NOMO-1 treated with dmso at 0.1 percent for 144 hours (cell line): ENCODE measurements at regions not wholly inside any gene's neighbourhood (a gene's known extent, or its start where the extent isn't known, plus 50 kb on each side); places are given as distances from the start of the nearest gene placed in this dataset.

Source experiments
- DNase-seq: peaks from one replicate; lab custom pipeline; 2025; ENCODE audit not compliant: unreplicated experiment; lab: John Stamatoyannopoulos, UW

DNA sequence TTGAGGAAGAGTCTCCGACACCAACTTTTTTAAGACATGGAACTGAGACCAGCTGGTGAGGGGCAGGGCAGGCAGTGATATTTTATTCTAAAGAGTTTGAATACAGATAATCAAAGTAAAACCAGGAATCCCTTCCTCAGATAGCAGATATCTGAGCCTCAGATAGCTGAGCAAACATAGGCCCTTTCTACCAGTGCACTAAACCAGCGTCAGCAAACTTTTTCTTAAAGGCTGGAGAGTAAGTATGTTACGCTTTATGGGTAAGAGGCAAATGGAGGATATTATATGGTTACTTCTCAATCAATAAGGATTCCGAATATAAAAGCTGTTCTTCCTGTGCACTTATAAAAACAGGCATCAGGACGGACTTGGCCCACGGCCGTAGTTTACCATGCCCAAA is 73.9 kb downstream of the WNT5A start:
- DNase-seq: no peak

DNA sequence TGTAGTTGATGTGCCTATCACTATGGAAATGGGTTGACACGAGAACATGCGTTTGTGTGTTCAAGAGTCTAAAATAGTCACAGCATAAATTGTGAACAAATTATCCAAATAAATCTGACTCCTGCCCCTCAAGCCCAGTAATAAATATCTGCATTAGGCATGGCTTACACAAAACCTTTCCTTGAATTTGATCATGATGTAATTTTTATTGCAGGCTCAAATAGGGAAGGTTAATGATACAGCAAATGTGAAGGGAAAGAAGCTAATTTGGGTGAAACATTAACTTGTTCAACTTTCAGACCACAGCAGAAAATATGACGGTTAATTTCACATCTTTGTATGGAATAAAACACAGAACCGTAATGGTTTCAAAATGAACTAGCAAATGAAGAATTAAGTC is 74.6 kb downstream of the WNT5A start:
- DNase-seq: no peak

DNA sequence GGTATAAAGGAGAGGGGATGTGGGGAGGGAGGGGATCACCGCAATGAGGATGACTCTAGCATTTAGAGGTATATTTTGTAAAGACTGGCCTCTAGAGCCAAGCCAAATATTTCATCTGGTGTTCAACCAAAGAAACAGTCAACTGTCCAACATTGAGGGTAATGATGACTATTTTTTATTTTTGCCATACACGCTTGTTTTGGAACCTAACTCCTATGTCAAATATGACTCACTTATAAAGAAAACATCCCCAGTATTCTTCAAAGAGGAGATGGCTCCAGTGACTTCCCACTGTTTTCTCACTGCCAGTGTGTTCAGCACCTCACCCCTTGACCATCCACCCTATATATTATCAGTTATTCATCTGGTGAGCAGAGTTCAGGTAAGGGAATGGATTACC is 77.3 kb downstream of the WNT5A start:
- no peak for DNase-seq

DNA sequence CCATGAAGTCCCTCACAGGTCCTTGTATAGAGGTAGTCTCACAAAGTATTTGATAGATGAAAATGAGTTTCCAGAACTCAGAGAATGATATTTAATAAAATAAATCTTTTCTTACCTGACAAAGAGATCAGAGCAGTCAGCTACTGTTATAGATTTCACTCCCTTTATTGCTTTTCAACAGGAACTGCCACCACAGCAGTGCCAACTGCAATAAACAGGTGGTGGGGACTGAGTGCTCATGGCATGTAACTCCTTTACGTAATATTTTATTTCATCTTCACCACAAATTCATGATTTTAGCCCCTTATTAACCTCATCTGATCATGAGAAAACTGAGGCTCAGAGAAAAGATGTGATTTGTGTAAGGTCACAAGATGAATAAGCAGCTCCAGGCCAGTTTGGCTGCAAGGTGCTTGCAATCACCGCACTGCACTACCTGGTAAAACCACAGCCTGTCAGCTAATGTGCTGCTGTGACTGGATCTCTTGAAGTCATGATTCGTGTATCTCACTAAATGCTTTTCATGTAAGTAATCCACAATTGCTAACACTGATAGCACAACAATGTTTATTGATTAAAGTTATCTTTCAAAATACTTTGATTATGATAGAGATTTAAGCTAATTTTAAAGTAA is 78.8 kb downstream of the WNT5A start:
- DNase-seq: no peak

DNA sequence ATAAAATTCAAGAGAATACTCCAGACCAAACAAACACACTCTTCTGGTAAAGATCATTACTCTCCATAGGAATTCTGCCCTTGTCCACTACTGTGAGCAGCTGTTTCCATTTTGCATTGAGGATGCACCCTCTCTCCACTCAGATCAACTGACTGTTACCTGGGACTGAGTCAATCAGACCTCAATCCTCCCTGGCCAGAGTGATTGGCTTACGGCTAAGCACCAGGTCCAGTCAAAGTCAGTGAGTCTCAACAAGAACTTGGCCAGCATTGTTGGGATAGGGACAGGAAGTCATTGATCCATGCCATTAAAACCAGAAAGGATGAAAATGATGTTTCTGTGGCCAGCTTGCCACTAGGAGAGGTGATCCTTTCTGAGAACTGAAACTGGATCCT is 79.7 kb downstream of the WNT5A start:
- no peak for DNase-seq

DNA sequence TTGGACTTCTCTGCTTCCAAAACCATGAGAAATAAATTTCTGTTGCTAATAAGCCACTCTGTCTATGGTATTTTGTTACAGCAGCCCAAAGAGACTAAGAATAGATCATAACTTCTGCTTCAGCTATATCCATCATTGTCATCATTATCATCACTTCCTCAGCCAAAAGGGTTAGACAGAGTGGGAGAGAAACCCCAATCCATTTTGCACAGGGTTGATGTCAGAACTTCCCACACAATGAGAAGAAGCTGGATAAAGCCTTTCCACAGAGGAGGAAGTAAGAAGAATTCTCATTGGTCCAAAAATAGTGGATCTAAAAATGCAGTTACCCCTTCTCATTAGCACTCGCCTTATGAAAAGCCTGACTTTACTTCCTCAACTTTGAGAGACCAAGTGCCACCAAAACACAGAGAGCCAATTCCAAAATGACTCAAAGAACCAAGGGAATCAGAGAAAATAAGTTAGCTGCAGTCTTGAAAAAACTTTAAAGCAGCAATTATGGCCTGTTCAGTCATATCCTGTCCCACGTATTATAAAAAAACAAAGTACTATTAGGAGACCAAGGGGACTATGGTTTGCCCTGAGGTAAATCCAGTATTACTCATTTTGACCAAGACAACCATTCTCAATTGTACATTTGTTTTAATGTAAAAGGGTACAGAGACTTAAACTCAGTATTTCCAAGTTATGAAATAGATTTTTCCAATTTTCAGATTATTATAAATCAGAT is 80.2 kb downstream of the WNT5A start:
- DNase-seq: no peak

DNA sequence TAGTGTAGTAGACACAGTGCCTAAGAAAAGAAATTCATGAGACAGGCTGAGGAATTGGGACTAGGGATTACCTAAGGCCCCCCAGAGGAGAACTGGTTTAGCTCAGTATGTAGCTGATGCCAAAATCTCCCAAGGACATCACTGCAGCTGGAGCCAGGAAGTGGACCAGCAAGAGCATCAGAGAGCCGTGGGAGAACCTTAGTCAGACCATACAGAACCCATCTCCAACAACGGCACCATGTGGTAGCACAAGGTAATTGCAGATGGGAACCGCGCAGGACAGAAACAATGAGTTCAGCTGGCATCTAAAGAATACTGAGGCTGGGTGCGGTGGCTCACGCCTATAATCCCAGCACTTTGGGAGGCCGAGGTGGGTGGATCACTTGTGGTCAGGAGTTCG is 81.7 kb downstream of the WNT5A start:
- DNase-seq: no peak

DNA sequence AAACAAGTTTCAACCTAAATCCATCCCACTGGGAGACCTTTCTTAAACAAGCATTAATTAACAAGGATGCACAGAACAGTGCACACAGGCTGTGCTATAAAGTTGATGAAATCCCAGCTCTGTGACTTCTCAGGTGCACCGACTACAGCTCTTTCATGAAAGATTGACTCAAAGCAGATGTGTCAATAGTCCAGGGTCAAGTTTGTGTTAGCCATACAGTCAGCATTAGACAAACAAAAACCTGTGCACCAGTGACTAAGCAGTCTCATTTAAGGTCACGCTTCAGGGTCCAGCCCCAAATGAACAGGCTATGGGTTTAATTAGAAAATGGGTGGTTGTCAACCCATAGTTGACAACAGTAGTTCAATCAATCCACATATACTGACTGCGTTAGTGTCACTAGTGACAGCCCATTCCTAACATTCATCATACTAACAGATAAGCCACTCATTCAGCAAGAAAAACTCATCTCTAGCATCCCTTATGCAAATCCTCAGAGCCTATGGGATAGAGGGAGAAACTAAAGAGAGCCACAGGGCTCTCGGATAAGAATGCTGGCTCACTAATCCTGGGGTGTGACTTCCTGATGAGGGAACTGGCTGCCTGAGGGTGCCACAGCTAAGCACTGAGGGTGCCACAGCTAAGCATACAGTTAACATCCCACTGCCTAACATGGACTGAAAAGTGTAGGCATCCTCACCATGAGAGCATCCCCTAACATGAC is 84.1 kb downstream of the WNT5A start:
- DNase-seq: no peak

DNA sequence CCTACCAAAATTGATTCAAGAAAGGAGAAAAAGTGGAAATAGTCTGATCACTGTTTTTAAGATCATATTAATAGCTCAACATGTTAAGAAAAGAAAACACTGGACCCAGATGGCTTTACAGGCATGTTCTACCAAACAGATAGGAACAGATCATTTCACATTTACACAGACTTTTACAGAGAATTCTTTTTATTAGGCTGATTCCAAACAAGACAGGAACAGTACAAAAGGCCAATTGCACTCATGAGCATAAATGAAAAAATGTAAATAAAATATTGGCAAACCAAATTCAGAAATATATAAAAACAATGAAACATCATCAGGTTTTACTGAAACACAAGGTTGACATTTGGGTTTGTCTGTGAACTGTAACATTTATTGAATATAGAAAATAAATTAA is 106.5 kb downstream of the WNT5A start:
- no peak for DNase-seq

DNA sequence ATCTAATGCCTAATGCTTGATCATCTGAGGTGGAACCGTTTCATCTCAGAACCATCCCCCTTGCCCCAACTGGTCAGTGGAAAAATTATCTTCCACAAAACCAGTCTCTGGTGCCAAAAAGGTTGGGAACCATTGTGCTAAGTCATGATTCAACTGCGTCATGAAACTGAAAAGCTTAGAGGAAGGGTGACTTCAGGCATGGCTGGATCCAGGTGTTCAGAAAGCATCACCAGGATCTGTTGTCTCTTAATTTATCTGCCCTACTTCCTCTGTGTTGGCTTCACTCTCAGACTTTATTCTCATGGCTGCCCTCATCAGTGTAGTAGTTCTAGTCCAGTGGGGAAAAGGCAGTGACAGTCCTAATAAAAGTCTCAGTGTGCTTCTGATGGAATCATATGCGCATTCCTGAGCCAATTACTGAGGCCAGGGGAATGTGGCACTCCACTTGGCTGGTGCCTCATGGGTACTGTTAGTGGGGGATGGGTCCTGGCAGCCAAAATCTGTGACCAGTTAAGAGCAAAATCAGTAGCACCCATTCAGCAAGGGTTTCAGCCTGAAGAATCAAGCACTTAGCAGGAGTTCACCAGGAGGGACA is 110.3 kb downstream of the WNT5A start:
- DNase-seq: no peak

DNA sequence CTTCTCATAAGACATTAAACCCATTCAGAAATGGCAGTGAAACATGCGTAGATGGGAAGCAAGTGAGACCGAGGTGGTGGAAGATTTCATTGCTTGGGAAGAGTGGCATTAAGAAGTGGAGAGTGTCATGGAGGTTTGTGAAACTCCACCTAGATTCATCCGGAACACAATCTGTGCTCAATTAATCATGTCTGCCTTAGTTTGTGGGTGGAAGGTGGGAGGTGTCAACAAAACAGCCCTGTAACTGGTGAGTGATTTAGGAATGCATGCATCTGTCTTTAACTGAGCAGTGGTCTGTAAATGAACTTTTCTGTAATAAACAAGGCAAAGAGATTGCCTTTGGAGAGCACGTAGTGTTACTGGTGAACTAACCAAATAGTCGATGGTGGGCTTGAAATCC is 113.7 kb downstream of the WNT5A start:
- no peak for DNase-seq

DNA sequence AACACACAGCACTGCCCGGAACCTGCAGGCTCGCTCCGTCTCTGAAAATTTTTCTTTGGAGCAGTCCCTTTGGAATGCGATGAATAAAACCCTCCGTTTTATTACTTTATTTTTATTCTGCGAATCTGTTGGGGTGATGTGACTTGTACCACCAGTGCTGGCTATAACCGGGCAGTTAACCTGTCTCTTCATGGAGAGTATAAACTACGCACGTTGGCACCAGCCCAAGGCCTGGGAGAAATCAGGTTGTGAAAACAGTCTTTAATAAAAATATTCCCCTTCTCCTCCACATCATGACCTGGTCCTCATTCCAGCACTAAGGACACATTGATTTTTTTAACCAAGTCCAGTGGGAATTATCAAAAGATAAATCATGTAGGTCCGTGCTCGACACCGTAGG is 116.8 kb downstream of the WNT5A start:
- no peak for DNase-seq

DNA sequence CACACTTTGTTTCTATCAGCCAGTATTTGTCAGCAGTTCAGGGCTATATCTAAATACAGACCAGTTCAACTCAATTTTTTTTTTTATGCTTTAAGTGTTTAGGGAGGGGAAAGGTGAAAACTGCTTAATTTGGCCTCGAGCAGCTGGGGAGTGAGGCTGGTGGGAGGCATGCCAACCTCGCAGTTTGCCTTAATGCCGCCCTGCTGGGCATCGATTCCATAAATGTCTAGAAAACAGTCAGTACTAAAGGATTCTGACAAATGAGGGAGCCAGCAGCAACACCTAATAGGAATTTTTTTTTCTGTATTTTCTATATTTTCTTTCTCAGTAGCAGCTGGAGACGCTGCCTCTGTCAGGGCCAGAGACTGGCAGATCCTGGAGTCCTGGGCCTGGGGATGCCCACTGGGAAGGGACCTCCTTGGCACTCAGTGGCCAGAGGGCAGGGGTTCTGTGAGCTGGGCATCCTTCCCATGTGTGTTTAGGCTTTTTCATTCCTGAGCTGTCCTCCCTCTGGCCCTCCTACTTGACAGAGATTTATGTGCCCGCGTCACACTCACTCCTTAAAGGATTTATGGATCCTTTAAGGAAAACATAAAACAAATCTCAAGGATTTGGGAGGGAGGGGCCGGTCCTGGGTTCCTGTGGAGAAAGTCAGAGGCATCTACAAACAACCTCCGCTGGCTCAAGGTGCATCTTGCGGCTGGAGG is 117.8 kb downstream of the WNT5A start:
- DNase-seq: no peak

DNA sequence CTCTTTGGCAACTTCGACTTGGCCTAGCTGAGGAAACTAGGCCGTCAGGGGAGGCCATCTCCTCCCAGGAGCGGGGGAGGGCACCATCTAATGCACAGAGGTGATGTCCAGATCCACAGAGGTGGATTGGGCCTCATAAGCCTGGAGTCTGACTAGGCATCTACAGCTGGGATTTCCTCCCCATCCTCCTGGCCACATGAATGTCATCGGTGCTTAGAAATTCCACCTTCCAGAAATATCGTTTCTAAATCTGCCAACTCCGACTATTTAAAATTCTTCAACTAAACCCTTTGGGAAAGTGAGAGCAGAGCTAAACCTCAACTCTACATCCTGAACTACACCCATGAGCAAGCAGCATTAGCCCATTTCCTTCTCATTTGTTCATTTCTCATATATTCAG is 118.7 kb downstream of the WNT5A start:
- DNase-seq: no peak

DNA sequence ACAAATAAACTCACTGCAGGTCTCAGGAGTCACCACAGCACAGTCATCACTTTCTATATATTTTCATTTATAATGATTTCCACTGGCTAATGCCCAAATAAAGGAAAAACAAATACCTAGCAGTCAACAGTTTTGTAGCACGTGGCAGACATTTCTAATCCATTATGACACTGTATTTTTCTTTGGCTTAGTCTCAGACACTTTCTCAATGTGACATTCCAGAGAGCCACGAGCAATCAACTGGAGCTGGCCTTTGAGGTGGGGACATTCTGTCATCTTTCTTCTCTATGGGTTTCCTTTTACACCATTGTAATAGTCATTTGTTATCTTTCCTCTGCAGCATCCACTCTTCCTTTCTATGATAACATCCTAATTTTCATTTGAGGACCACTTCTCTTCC is 119.7 kb downstream of the WNT5A start:
- DNase-seq: no peak

DNA sequence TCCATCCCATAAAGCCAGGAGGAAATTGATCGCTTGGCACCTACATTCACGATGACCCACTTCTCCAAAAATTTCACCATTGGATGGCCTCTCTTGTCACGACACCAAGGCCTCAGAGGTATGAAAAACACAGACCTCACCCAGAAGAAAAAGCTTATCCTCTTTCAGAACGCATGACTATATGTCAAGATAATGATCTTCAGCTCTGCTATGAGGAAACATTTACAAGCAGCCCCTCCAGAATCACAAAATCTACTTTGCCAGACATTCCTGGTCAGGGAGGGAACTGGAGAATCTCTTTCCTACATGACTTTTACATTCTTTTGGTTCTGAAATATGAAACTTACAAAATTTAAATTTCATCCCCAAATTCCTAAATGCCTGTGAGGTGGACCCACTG is 122.7 kb downstream of the WNT5A start:
- no peak for DNase-seq

DNA sequence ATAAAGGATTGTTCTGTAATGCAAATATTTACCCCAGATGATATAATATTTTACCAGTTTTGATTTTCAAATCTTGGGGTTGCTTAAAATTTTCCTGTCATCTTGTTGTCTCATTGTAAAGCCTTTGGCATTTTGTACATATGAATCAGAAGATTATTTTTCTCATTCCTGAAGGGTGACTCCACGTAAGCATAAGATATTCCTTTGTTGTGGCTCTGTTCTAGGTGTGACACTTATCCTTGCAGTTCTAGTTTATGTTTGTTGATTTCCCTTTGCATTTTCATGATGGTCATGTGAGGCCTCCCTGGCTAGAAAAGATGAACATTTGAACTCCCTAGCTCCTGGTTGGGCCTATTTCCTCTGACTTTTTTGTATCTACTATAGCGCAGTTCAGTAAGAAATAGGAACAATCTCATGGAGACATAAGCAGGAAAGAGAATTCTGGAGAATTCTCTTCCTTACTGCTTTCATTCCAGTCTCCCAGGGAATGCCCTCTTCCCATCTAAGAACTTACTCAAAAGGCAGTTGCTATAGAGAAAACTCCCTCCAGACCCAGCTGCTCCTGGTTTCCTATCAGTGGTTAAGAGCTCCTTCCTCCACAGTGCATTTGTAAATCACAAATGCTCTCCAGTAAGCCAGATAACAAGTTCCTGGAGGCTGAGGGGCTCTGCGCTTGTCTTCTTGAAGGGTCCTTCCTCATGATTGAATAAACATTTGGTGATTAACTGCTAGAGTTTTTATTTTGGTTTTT is 124.7 kb downstream of the WNT5A start:
- DNase-seq: no peak

DNA sequence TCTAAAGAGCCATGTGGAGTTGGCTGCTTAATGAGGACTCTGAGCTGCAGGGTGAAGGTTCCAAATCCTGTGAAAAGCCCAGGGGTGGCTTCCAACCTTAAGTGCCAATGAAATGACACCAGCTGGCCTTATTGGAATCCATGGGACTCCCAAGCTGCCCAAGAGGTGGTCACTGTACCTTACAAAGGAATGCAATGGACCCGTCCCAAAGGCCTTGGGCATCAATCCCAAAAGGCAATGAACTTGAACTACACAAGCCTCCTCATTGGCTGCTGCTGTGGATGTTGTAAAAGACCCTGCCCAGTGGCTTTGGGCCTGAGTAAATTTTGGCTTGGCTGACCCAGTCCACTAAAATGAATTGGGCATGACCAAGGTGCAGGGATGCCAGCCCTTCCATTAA is 129.3 kb downstream of the WNT5A start:
- no peak for DNase-seq

DNA sequence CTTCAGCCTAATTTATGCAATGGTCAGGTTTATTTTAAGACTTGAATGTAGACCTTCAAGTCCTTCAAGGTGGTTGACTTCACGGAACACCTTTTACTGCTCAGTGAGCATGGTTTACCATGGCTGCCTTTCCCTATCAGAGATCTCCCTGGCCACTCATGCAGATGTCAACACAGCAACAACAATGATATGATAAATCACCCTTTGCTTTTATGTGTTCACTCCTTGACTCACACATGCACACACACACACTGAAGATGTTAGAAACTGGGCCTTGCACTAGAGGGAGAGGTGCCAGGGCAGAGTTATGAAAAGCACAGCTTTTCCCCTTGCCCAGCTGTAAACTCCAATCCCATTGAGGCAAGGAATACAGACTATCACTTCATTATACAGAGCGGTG is 134.4 kb downstream of the WNT5A start:
- no peak for DNase-seq

DNA sequence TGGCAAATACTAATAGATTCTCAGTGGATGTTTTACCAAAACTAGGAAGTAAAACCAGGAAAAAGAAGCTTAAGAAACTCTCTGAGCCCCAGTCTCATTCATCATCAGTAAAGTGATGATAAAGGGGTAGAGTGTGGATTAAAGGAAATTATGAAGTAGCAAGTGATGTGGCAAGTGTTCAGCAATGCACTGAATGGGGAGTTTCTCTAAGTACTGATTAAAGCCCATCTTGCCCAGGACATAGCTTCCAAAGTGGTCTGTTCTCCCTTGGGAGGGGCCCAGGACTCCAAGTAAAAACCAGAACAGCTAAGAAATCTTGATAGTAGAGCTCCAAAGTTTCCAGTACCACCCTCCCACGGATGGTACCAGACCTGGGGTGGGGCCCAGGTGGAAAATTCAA is 137.3 kb downstream of the WNT5A start:
- DNase-seq: no peak
